Psoas muscle (tissue), 7 donors: ENCODE measurements at regions not wholly inside any gene's neighbourhood (a gene's known extent, or its start where the extent isn't known, plus 50 kb on each side); places are given as distances from the start of the nearest gene placed in this dataset.

Experiments
- ATAC-seq, 4 donors: fragments of 200-7000 bp; cut with Tn5 transposase; one replicate each; pipeline ENCODE4 v1.9.1; 2020; ENCODE audit warnings: moderate library complexity in 3 of 4, mild to moderate bottlenecking in 2 of 4
- DNase-seq, 2 donors: peaks; one replicate each; pipeline ENCODE4 v3.0.0-alpha.2; 2020
- H3K27ac ChIP-seq: fragments of 200-600 bp; one replicate; pipeline ENCODE4 v1.8.0; 2022
- H3K27me3 ChIP-seq, 3 donors: fragments of 200-600 bp in 1 of 3; one replicate each; pipeline versions ENCODE4 v1.6.1 to v1.8.0; 2013 to 2022; ENCODE audit warnings: low read length in 2 of 3, mild to moderate bottlenecking in 2 of 3, moderate library complexity in 1 of 3; ENCODE audit not compliant: insufficient read depth in 3 of 3
- H3K36me3 ChIP-seq, 2 donors: fragments of 200-600 bp in 1 of 2; one replicate each; pipeline versions ENCODE4 v1.6.1 to v1.8.0; 2013 to 2022; ENCODE audit warnings: low read depth in 1 of 2, mild to moderate bottlenecking in 1 of 2, moderate library complexity in 1 of 2; ENCODE audit not compliant: insufficient read depth in 1 of 2
- H3K4me1 ChIP-seq: fragments of 200-600 bp; one replicate; pipeline ENCODE4 v1.8.0; 2022
- H3K4me3 ChIP-seq: fragments of 200-600 bp; one replicate; pipeline ENCODE4 v1.8.0; 2022; ENCODE audit warnings: mild to moderate bottlenecking
- H3K9me3 ChIP-seq: fragments of 200-600 bp; one replicate; pipeline ENCODE4 v1.8.0; 2022
- CTCF ChIP-seq: fragments of 200-600 bp; IDR thresholded peaks from one replicate; pipeline ENCODE4 v1.8.0; 2022; ENCODE audit warnings: antibody characterized with exemption
- WGBS, 3 donors: extraction: QIAGEN DNeasy Blood & Tissue Kit; methylation state at CpG; one replicate each; pipeline versions ENCODE4 v1.1.6 to v1.1.7; 2013; 5-methylcytosine and 5-hydroxymethylcytosine counted together
- intact Hi-C, 2 donors: fragments of 100-400 bp; cut with DNase I; formaldehyde crosslinking; loops; one replicate each; pipeline versions ENCODE4 v1.11.0 to v1.14.2; 2022
- donor health status: healthy with polysubstance abuse.
- donor health status: DM: no; HTN: no; CAD: no; lungs with moderate emphysema.
- donor health status: Bipolar disorder and iron deficiency.
- donor health status: healthy.
- donor health status: DM: yes; HTN: yes; CAD: no.
- donor health status: DM: no; HTN: no; CAD: no.
- donor health status: DM: yes; HTN: yes; CAD: no.

- intact Hi-C loops, result no loop called here
- Histone ChIP-seq H3K4me3 (no peak overlapping the region), H3K36me3 (no peaks in the 10 kb centered on the region), H3K27ac (no peak overlapping the region), H3K9me3 (no peaks in the 10 kb centered on the region), H3K27me3 (no peaks in the 10 kb centered on the region), H3K4me1 (no peaks in the 10 kb centered on the region)
- 37 to 43% (median 40%) methylated on average over 3 of the region's 3 CpGs for WGBS, 3 donors
- TF ChIP-seq CTCF, result no peak
- ATAC-seq (no peak), DNase-seq (no peak)
These were observed 566.6 kb upstream of the NR5A2 start for GRCh38 chr1:199460933-199461332.

- intact Hi-C loops, result no loop called here
- no peaks in the 10 kb centered on the region for H3K36me3 ChIP-seq
- DNase-seq (no peak), ATAC-seq (peak in 1 of 4 donors; percentile 54)
- no peak for TF ChIP-seq CTCF
- 92 to 100% (median 95%) methylated on average over 1 of the region's 1 CpG for WGBS, 3 donors
- H3K27ac ChIP-seq, result no peak overlapping the region
- H3K9me3 ChIP-seq, result no peaks in the 10 kb centered on the region
- no peaks in the 10 kb centered on the region for H3K4me1 ChIP-seq
- no peak overlapping the region for H3K4me3 ChIP-seq
- H3K27me3 ChIP-seq, result no peaks in the 10 kb centered on the region
These were observed 563.9 kb upstream of the NR5A2 start for GRCh38 chr1:199463521-199464127.

GRCh38 chr1:199466961-199467360 lies 560.5 kb upstream of the NR5A2 start:
- H3K36me3 ChIP-seq, result no peaks in the 10 kb centered on the region
- WGBS, 3 donors, result 24 to 42% (median 25%) methylated on average over 2 of the region's 2 CpGs
- H3K9me3 ChIP-seq, result no peaks in the 10 kb centered on the region
- no peak overlapping the region for H3K4me3 ChIP-seq
- DNase-seq (no peak), ATAC-seq (no peak)
- H3K27me3 ChIP-seq, result no peaks in the 10 kb centered on the region
- no peaks in the 10 kb centered on the region for H3K4me1 ChIP-seq
- no peak overlapping the region for H3K27ac ChIP-seq
- no peak for TF ChIP-seq CTCF
- intact Hi-C loops, result no loop called here

GRCh38 chr1:199472018-199472417 lies 555.5 kb upstream of the NR5A2 start:
- ATAC-seq (no peak), DNase-seq (no peak)
- intact Hi-C loops, result no loop called here
- H3K4me1 ChIP-seq, result no peaks in the 10 kb centered on the region
- TF ChIP-seq CTCF, result no peak
- H3K27me3 ChIP-seq, result no peaks in the 10 kb centered on the region
- no peaks in the 10 kb centered on the region for H3K36me3 ChIP-seq
- no peak overlapping the region for H3K27ac ChIP-seq
- no peak overlapping the region for H3K4me3 ChIP-seq
- WGBS, 3 donors, result 79 to 87% (median 85%) methylated on average over 2 of the region's 2 CpGs
- H3K9me3 ChIP-seq, result no peaks in the 10 kb centered on the region

GRCh38 chr1:199472978-199473377 lies 554.5 kb upstream of the NR5A2 start:
- intact Hi-C loops, result no loop called here
- Histone ChIP-seq H3K9me3 (no peaks in the 10 kb centered on the region), H3K36me3 (no peaks in the 10 kb centered on the region), H3K4me3 (no peak overlapping the region), H3K4me1 (no peaks in the 10 kb centered on the region), H3K27ac (no peak overlapping the region), H3K27me3 (no peaks in the 10 kb centered on the region)
- 85 to 95% (median 87%) methylated on average over 6 of the region's 6 CpGs for WGBS, 3 donors
- ATAC-seq (no peak), DNase-seq (no peak)
- TF ChIP-seq CTCF, result no peak
